UCSD-AML1 (cell line): ENCODE measurements at regions not wholly inside any gene's neighbourhood (a gene's known extent, or its start where the extent isn't known, plus 50 kb on each side); places are given as distances from the start of the nearest gene placed in this dataset.

ENCODE experiments used
- DNase-seq: peaks from one replicate; lab custom pipeline; 2025; ENCODE audit not compliant: unreplicated experiment; lab: John Stamatoyannopoulos, UW

DNA sequence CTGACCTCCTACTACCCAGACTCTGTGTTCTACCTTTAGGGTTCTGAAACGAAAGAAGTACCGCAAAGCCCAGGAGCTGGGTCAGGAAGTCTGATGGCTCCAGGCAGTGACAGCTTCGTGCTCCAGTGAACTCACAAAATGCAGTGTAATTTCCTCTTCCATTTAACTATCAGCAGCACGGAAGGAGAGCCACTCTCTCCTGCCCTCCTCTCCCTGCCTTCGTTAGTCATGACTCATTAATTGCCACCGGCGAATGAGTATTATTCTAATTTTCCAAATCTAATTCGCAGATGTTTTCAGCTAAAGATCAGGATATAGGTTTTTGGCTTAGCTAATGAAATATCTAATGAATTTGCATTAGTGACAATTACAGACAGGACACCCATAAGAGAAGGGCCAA, 1262.0 kb downstream of the TYW1 start:
- DNase-seq = no peak

DNA sequence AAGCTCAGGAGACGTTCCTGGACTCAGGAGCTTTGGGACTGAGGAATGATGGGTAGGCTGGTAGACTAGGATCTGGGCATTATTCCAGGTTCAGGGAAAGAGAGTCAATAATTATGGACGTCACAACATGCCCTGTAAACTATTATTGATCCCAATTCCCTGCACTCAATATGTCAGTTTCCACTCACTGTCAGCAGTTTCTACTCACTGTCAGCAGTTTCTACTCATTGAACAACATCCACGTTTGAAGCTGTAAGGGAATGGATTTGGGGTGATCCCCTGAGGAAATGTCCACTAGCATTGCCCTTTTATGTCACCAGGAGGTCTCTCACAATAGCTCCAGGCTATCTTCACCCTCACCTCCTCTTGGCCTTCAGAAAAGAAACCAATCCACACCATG, 1268.6 kb downstream of the TYW1 start:
- no peak for DNase-seq

DNA sequence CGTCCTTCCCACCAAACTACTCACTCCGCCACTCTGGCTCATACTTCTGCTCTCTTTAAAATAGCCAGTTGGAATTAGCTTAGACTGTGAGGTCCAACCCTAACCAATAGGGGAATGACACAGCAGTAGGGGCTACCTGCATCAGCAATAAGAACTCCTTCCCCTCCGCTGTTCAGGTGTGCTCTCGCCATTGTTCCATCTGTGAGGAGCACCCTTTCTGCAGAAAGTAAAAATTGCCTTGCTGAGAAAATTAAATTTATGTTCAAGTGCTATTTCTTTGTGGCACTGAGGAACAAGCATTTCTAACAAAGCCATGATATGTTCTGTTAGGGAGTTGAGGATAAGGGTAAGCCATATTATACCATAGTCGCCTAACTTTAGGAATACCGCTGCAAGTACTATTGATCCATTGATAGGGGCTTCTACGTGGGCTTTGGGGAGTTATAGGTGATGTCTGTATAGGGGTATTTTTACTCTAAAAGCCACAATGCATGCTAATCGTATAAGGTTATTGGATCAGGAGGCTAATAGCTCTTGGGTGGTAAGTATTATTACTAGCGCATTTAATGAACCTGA, 1269.5 kb downstream of the TYW1 start:
- no peak for DNase-seq

DNA sequence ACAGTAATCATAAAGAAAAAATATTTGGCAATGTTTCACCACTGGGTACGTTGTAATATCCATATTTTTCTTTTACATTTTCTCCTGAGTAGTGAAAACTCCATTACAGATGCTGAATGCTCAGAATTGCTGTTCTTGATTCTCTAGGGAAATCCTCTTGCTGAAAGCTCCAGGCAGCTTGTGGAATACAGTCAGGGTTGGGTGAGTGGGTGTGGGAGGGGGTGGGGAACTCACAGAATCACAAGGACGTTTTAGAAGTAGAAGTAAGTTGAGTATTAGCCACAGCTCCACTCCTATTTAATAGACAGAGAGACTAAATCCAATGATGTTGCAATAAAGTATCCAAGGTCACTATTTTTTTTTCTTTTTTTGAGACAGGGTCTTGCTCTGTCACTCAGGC, 1270.9 kb downstream of the TYW1 start:
- no peak for DNase-seq

DNA sequence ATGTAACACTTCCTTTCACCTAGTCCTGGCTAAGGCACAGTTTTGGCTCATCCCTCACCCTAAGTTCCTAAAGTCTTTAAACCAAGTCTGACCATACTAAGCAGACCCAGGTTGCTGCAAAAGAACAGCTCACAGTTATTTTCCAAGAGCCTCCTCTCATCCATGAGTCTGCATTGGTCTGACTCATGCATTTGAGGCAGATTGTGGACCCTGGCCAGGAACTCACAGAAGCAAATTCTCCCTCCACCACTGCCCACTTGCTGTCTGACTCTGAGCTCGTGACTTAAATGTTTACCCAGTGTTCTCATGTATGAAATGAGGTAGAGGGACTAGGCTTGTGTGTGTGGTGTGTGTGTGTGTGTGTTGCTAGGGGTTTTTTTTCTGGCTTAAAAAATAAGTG, 1272.8 kb downstream of the TYW1 start:
- no peak for DNase-seq

DNA sequence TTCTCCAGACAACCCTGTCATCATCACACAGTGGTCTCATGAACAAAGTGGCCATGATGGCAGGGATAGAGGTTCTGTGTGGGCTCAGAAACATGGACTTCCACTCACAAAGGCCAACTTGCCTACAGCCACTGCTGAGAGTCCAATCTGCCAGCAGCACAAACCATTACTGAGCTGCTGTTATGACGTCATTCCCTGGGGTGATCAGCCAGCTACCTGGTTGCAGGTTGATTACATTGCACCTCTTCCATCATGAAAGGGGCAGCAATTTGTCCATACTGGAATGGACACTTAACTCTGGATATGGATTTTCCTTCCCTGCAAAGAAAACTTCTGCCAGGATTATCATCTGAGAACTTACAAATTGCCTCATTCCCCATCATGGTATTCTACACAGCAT, 1275.9 kb downstream of the TYW1 start:
- DNase-seq = no peak

DNA sequence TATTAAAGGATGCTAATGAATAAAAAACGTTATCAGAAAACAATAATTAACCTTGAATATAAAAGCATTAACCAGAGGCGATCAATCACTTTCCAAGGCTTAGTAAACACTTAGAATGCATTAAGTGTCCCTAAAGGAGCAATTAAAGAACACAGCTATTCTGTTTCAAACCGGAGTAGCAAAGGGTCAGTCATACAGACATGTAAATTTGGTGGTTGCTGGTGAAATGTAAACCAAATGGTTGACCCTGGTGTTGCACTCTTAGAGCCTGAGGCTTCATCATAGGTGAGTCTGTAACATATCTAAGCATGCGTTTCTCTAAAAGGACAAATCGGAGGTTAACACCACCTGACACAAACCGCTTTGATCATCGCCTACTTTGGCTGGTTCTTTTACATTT, 1280.1 kb downstream of the TYW1 start:
- DNase-seq = no peak

DNA sequence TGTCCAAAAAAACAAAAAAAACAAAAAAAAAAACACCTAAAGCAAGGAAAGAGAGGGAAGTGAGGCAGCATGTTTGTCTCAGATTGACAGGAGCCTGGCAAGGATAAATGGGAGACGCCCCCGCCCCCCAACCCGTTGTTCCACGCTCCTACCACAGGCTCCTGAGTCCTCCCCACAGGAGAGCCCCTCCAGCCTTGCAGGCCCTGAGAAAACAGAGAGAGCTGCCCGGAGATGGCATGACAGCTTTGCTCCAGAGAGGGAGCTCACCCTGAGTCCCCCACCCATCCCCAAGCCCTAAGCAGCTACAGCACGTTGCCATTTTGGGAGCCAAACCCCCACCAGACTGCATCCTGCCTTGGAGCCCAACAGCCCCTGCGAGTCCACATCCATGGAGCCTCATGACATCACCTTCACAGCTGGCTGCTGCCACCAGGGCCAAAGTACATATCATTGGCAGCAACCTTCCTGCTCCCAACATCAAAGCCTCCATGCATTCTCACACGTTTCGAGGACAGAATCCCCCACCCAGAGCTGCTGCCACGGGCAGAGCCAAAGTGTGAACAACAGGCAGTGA, 1283.3 kb downstream of the TYW1 start:
- DNase-seq = no peak

DNA sequence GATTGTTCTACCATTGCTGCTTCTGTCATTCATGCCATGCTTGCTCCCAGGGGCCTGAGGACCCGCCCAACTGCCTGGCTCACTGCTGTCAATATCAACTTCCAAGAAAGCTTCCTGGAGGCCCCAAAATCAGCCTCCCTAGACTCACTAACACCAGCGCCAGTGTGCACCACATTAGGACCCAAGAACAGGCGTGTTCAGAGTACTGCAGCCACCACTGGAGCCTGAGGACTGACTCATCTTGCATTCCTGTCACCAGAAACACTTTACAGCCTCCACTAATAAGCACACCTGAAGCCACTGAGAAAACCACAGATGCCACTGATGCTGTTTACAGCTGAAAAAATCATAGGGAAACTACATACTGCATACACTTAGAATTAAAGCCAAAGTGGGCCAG, 1284.3 kb downstream of the TYW1 start:
- no peak for DNase-seq

DNA sequence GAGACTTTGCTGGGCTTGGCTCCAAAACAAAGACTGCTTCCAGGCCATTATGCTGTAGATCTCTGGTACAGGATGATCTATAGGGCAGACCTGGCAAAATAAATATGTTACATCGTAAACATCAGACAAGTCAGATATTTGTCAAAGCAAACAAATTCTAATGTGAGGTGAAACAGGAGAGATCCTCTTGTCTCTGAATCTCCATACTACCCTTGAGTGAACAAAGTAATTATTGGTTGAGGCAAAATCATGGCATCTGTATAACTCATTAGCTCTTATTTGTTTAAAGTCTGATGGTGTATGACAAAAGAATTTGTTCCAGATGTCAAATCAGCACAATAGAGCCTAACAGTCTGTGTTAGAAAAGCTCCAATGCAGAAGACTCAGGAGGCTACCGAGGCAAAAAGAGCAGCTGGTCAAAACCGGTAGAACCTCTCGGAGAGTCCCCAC, 1291.5 kb downstream of the TYW1 start:
- no peak for DNase-seq

DNA sequence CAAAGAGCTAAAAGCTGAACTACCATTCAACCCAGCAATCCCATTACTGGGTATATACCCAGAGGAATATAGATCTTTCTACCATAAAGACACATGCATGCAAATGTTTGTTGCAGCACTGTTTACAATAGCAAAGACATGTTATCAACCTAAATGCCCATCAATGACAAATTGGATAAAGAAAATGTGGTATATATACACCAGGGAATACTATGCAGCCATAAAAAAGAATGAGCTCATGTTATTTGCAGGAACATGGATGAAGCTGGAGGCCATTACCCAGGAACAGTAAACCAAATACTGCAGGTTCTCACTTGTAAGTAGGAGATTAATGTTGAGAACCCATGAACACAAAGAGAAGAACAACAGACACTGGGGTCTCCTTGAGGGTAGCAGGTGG, 1295.1 kb downstream of the TYW1 start:
- no peak for DNase-seq

DNA sequence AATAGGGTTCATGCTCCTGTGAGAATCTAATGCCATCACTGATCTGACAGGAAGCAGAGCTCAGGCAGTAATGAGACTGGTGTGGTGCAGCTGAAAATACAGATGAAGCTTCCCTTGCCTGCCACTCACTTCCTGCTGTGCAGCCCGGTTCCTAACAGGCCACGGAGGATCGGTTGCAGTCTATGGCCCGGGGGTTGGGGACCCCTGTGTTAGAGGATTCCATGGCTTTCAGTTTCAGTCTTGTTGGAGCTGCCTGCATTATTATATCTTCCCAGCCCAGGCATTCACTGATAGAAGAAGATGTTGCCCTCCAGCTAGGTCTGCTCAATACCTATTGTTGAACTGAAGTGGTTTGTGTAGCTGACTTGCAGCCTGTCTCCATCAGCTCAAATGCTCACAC, 1298.8 kb downstream of the TYW1 start:
- no peak for DNase-seq

DNA sequence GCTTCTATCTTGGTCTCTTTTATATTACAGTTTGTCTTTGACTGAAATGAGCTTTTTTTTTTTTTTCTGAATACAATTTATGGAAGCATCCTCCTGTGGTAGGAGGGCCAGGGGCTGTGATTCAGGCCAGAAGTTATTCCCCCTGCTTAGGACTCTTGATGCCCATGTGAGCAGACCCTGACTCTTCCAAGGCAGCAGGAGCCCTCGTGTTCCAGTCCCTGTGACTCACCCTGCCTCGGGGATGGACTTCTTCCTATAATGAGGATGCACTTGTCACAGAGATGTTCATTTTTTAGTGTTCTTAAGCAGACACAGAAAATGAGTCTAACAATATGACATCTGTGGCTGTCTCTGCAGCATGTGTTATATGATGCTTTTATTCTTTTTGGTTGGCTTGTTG, 1293.7 kb upstream of the AUTS2 start:
- DNase-seq = no peak

DNA sequence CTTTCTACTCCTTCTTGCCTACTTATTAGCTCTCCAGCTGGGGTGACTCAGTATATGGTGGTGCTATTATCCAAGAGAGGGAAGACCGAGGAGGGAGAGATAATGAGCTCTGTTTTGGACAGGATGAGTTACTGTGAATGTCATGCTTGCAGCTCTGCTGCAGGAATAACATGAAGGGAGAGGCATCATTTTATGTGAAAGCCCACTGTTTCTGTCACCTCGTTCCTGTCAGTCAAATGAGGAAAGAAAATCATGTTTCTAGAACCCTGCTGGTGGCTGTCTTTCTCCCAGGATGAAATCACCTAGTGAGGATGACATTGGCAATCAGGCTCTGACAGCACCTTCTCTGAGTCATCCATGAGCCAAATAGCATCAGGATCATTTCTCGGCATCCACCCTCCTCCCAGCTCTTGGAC, 1291.6 kb upstream of the AUTS2 start:
- no peak for DNase-seq

DNA sequence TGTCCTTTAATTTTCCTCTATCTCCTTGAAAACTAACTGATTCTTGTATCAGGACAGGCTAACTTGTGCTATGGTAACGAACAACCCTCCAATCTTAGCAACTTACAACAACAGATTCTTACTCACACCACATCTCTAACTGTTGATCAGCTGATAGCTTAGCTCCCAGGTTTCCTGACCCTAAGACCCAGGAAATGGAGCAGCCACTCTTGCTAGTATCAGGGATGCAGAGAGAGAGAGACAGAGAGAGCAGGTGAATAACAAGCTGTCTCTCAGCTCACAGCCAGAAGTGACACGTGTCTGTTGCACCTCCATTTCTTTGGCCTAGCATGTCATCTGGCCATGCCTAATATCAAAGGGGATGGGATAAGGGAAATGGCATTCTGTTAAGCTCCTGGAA, 1289.0 kb upstream of the AUTS2 start:
- DNase-seq = no peak

DNA sequence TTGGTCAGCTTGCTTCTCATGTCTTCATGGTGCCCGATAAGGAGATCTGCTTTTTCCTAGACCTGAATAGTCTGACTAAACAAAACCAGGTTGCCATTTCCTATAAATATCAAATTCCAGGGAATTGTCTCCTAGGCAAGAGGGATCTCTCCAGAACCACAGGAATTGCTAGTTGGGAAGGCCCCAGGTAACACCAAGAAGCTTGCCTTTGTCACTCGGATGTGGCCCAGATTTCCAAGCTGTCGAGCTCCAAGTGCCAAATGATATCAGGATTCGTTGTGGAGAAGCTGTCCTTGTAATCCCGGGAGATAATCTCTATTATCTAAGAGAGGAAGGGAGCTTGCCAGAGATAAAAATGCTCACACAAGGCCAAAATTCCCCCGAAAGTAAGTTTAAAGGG, 1288.5 kb upstream of the AUTS2 start:
- no peak for DNase-seq

DNA sequence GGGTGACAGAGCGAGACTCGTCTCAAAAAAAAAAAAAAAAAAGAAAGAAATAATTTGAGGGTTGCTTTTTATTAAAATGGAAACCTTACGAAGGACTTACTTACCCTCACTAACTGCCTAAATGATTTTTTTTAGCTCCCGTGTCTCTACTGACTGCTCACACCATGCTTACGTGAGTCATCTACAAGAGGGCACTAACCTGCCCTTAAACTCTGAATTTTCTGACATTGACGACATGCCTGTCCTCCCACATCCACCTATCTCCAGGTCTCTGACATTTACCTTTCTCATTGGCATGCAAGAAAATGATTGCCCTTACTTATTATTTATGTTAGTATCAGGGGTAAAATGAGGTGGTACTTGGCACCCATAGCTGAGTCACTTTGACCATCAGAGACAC, 1286.3 kb upstream of the AUTS2 start:
- no peak for DNase-seq

DNA sequence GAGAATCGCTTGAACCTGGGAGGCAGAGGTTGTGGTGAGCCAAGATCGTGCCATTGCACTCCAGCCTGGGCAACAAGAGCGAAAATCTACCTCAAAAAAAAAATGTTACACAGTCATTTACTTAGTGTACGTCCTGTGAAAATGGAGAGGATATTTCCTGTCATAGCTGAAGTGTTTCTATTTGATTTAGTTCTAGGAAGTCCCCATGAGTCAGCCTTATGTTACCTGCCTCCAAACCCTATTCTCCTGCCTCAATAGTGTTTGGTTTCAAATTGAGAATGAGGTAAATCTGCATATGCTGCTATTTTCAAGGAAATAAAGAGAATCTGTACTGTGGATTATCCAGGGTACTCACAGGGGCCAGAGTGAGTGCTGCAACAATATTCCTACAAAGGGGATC, 1284.5 kb upstream of the AUTS2 start:
- DNase-seq = no peak

DNA sequence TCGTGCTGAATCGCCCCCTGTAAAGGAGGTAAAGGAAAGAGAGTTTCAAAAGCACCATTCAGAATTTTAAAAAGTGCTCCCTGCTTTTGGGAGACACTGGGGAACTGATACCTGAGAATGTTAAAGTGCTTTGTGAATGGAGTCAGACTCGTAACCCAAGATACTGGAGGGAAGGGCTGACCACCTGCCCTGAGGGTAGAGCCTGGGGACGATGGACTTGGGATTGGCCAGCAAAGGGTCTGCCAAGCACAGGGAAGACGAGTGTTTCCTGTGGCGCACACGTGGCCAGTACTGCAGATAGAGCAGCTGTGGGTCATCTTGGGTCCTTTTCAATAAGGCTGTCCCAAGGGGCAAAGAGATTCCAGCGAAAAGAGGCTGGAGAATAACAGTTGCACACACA, 1284.1 kb upstream of the AUTS2 start:
- no peak for DNase-seq

DNA sequence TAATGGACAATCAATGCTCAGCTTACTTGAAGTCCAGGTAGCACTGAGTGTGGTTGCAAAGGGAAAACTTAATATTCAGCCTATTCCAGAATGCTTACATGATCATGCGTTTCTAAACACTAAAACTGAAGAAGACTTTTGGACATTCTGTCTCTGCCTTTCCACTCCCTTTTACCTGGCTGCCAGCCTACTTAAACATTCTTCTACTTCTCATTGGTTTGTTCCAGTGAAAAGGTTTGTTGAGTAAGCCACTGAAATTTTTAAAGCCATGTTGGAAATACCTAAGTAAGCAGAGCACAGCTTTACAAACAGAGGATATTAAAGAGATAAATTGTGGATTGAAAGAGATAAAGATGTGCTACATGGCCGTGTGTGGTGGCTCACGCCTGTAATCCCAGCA, 1280.8 kb upstream of the AUTS2 start:
- DNase-seq = no peak

DNA sequence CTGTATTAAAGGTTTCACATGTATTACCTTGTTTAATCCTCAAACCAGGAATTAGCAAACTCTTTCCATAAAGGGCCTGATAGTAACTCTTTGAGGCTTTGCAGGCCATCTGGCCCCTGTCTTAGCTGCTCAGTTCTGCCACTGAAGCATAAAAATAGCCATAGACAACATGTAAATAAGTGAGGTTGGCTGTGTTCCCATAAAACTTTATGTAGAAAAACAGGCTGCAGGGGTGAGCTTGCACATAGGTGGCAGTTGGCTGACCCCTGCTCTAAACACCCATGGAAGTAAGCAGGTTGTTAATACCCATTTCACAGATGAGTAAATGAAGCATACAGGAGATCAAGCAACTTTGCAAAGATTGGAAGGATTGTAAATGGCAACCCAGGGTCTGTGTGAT, 1279.2 kb upstream of the AUTS2 start:
- DNase-seq = no peak

DNA sequence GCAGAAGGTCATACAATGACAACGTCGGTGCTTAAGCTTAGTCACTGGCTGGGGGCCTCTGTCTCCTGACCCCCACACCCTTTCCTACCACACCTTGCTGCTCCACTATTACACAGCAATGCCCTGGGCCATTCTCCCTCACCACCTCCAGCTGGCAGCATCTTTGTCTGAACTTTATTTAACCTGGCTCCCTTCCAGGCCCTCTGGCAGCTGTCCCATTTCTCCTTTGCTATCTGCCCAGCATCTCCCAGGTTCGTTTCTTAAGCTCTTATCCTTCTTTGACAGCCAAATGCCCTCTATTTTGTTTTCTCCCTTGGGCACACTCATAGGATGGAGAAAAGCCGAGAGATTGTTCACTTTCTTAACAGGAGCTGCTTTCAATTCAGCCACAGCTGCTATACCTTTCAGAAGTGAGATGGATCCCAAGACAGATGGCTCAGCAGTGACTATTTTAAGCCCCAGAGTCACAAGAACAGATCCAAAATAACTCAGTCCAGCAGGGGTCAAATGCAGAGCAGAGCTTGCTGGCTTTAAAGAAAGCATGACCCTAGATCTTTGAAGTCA, 1277.1 kb upstream of the AUTS2 start:
- no peak for DNase-seq
